ENCODE measurements at regions not wholly inside any gene's neighbourhood (a gene's known extent, or its start where the extent isn't known, plus 50 kb on each side); places are given as distances from the start of the nearest gene placed in this dataset.

GRCh38 chrX:26347171-26347570 lies 131.2 kb downstream of the MAGEB5 start:
- no peak for DNase-seq

- DNase-seq: no peak
Measured at GRCh38 chrX:26334232-26334631, 118.3 kb downstream of the MAGEB5 start.

GRCh38 chrX:26328608-26329319 lies 112.8 kb downstream of the MAGEB5 start:
- DNase-seq: no peak

- no peak for DNase-seq
Measured at GRCh38 chrX:26309262-26309661, 93.3 kb downstream of the MAGEB5 start.

- DNase-seq: no peak
Measured at GRCh38 chrX:26295425-26295824, 79.5 kb downstream of the MAGEB5 start.

GRCh38 chrX:26286836-26287235 lies 70.9 kb downstream of the MAGEB5 start:
- DNase-seq: no peak

Measured in CD4-positive, alpha-beta T cell treated with Interleukin-21 for 1 hour (primary cell).